ENCODE measurements at regions not wholly inside any gene's neighbourhood (a gene's known extent, or its start where the extent isn't known, plus 50 kb on each side); places are given as distances from the start of the nearest gene placed in this dataset.
"Not testable (repeated sequence)": the region's sequence is repeated elsewhere in the genome, so short reads cannot be mapped to it uniquely, and the experiment has no call there.

- no peak for DNase-seq
Measured at GRCh38 chr5:106493910-106494309, 1176.8 kb downstream of the EFNA5 start.

GRCh38 chr5:106489004-106489403 is 1181.7 kb downstream of the EFNA5 start:
- DNase-seq, result no peak

GRCh38 chr5:106488407-106488806 is 1182.3 kb downstream of the EFNA5 start:
- no peak for DNase-seq

GRCh38 chr5:106481374-106481773 is 1189.4 kb downstream of the EFNA5 start:
- DNase-seq, result no peak

- DNase-seq, result no peak
Measured at GRCh38 chr5:106476630-106477029, 1194.1 kb downstream of the EFNA5 start.

GRCh38 chr5:106474066-106474465 is 1196.7 kb downstream of the EFNA5 start:
- no peak for DNase-seq

- DNase-seq, result no peak
Measured at GRCh38 chr5:106459541-106459940, 1211.2 kb downstream of the EFNA5 start.

- no peak for DNase-seq
Measured at GRCh38 chr5:106454651-106455415, 1215.9 kb downstream of the EFNA5 start.

- no peak for DNase-seq
Measured at GRCh38 chr5:106454050-106454449, 1216.7 kb downstream of the EFNA5 start.

- no peak for DNase-seq
Measured at GRCh38 chr5:106451998-106452397, 1218.7 kb downstream of the EFNA5 start.

GRCh38 chr5:106443746-106444145 is 1227.0 kb downstream of the EFNA5 start:
- no peak for DNase-seq

- no peak for DNase-seq
Measured at GRCh38 chr5:106435185-106435584, 1235.6 kb downstream of the EFNA5 start.

GRCh38 chr5:106430733-106431132 is 1240.0 kb downstream of the EFNA5 start:
- not testable (repeated sequence) for DNase-seq

GRCh38 chr5:106423109-106423897 is 1247.4 kb downstream of the EFNA5 start:
- DNase-seq, result no peak

- no peak for DNase-seq
Measured at GRCh38 chr5:106420102-106420501, 1250.6 kb downstream of the EFNA5 start.

- DNase-seq, result no peak
Measured at GRCh38 chr5:106418196-106418595, 1252.5 kb downstream of the EFNA5 start.

- no peak for DNase-seq
Measured at GRCh38 chr5:106417566-106417965, 1253.2 kb downstream of the EFNA5 start.

- DNase-seq, result no peak
Measured at GRCh38 chr5:106417163-106417562, 1253.6 kb downstream of the EFNA5 start.

- DNase-seq, result no peak
Measured at GRCh38 chr5:106415541-106415940, 1255.2 kb downstream of the EFNA5 start.

- DNase-seq, result no peak
Measured at GRCh38 chr5:106414342-106414741, 1256.4 kb downstream of the EFNA5 start.

- DNase-seq, result no peak
Measured at GRCh38 chr5:106412606-106413005, 1258.1 kb downstream of the EFNA5 start.

- no peak for DNase-seq
Measured at GRCh38 chr5:106408570-106408969, 1262.2 kb downstream of the EFNA5 start.

- no peak for DNase-seq
Measured at GRCh38 chr5:106408141-106408540, 1262.6 kb downstream of the EFNA5 start.

- no peak for DNase-seq
Measured at GRCh38 chr5:106401561-106401960, 1269.2 kb downstream of the EFNA5 start.
